Calu3 (cell line): ENCODE measurements at regions not wholly inside any gene's neighbourhood (a gene's known extent, or its start where the extent isn't known, plus 50 kb on each side); places are given as distances from the start of the nearest gene placed in this dataset.

Experiments used
- BruUV-seq: library from RNA; stranded (reverse); fragments of 400-500 nt; replicated peaks from 2 replicates; lab custom pipeline; 2021; lab: Mats Ljungman, UMichigan
- CTCF ChIA-PET: fragments of 300-600 bp; sonication (Branson Sonifier 250); formaldehyde crosslinking; loops from one replicate; lab custom pipeline; 2022; ENCODE audit warnings: antibody characterized with exemption; lab: Charles Lee
- DNase-seq: peaks from one replicate; pipeline ENCODE4 v3.0.0; 2022
- H3K27ac Mint-ChIP-seq: one replicate; pipeline ENCODE4 v1.8.0; 2022; ENCODE audit warnings: mixed read lengths; ENCODE audit not compliant: unreplicated experiment
- H3K27me3 Mint-ChIP-seq: one replicate; pipeline ENCODE4 v1.8.0; 2022; ENCODE audit warnings: mixed read lengths; ENCODE audit not compliant: unreplicated experiment
- H3K36me3 Mint-ChIP-seq: one replicate; pipeline ENCODE4 v1.8.0; 2022; ENCODE audit warnings: mild to moderate bottlenecking, moderate library complexity, mixed read lengths; ENCODE audit not compliant: insufficient read depth, unreplicated experiment
- H3K4me1 Mint-ChIP-seq: one replicate; pipeline ENCODE4 v1.8.0; 2022; ENCODE audit warnings: mild to moderate bottlenecking, low read depth, mixed read lengths; ENCODE audit not compliant: unreplicated experiment
- H3K4me3 Mint-ChIP-seq: one replicate; pipeline ENCODE4 v1.8.0; 2022; ENCODE audit warnings: mild to moderate bottlenecking, low read depth, moderate library complexity, mixed read lengths; ENCODE audit not compliant: unreplicated experiment
- H3K9me3 Mint-ChIP-seq: one replicate; pipeline ENCODE4 v1.8.0; 2022; ENCODE audit warnings: low read depth, mixed read lengths; ENCODE audit not compliant: unreplicated experiment
- intact Hi-C: fragments of 100-400 bp; cut with micrococcal nuclease; formaldehyde crosslinking; loops from one replicate; pipeline ENCODE4 v1.10.0; 2022; ENCODE audit not compliant: unreplicated experiment
- TF ChIP-seq, protein P1 (sequence below): fragments of 200-600 bp; IDR thresholded peaks from one replicate; pipeline ENCODE4 v1.8.0; 2022; ENCODE audit warnings: antibody characterized with exemption; ENCODE audit not compliant: unreplicated experiment

DNA sequence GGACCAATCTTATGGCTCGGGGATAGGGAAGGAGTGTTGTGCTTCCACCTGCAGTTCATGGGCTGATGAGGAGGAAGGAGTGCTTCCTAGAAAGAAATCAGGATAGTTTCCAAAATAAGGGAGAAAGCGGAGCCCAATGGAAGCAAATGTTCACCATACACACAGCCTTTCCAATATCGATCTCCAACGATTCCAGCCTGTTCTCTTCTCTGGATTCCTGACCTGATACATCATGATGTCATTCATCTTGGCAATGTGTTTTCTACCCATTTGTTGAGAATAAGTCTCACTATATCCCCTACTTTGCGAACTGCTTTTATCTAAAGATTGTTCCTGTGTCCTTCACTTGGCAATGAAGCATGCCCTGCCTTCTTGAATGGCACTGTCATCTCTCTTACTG lies 205.3 kb upstream of the SIX2 start:
- no TSS peak for BruUV-seq
- CTCF ChIA-PET: no interaction called here
- Mint-ChIP-seq H3K9me3 (no peaks in the 10 kb centered on the region), H3K4me3 (no peak overlapping the region), H3K27me3 (no peaks in the 10 kb centered on the region), H3K36me3 (no peaks in the 10 kb centered on the region), H3K27ac (no peak overlapping the region), H3K4me1 (peaks cover 17% of the 10 kb centered on the region)
- TF ChIP-seq, protein P1, sequence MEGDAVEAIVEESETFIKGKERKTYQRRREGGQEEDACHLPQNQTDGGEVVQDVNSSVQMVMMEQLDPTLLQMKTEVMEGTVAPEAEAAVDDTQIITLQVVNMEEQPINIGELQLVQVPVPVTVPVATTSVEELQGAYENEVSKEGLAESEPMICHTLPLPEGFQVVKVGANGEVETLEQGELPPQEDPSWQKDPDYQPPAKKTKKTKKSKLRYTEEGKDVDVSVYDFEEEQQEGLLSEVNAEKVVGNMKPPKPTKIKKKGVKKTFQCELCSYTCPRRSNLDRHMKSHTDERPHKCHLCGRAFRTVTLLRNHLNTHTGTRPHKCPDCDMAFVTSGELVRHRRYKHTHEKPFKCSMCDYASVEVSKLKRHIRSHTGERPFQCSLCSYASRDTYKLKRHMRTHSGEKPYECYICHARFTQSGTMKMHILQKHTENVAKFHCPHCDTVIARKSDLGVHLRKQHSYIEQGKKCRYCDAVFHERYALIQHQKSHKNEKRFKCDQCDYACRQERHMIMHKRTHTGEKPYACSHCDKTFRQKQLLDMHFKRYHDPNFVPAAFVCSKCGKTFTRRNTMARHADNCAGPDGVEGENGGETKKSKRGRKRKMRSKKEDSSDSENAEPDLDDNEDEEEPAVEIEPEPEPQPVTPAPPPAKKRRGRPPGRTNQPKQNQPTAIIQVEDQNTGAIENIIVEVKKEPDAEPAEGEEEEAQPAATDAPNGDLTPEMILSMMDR: no peak
- intact Hi-C loops: no loop called here
- DNase-seq: no peak

DNA sequence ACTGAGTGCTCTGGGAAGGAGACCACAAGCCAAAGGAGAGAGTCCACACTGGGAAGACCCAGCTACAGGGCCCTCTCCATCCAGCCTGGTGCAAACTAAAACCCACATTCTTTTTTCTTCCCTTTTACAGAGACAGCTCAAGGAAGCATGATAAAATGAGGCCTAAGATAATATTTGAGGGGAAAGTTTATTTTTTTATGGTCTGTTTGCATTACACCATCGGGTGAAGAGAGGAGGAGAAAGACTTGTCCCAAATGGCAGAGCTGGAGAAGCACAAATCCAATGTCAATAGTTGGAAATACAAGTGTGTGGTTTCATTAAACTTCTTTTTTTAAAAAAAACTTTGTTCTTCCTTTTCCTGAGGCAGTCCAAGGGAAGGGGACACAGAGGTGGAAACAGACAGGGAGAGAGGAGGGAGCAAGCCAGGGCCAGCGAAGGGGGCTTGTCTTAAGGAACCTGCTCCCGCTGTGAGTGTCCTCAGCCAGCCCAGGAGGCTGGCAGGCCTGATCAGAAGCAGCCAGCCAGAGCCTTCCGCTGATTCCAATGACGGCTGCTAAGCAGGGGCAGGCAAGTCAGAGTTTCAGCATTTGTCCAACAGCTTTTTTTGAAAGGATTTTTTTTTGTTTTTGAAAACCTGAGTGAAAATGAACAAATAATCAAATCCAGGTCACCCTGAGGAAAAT lies 203.8 kb upstream of the SIX2 start:
- intact Hi-C loops: no loop called here
- no peak for DNase-seq
- CTCF ChIA-PET: no interaction called here
- H3K9me3 Mint-ChIP-seq: no peaks in the 10 kb centered on the region
- no peak overlapping the region for H3K4me3 Mint-ChIP-seq
- no TSS peak for BruUV-seq
- H3K4me1 Mint-ChIP-seq: peaks cover 2% of the 10 kb centered on the region
- H3K36me3 Mint-ChIP-seq: no peaks in the 10 kb centered on the region
- H3K27ac Mint-ChIP-seq: no peak overlapping the region
- H3K27me3 Mint-ChIP-seq: no peaks in the 10 kb centered on the region
- TF ChIP-seq, protein P1: no peak

DNA sequence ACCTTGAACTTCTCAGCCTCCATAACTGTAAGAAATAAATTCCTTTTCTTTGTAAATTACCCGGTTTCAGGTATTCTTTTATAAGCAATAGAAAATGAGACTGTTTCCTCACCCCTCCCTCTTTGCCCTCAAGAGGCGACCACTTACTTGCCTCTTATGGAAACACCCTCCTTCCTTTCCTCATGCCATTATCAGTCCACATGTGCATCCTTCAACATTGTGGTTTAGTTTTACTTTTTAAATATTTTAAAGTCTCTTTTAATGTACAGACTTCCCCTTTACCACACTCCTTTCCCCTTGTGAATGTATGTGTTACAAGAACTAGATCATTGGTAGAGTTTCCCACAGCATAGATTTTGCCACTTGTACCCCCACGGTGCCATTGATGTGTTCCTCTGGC lies 202.4 kb upstream of the SIX2 start:
- Mint-ChIP-seq H3K27ac (no peak overlapping the region), H3K4me1 (no peaks in the 10 kb centered on the region), H3K4me3 (no peak overlapping the region), H3K36me3 (no peaks in the 10 kb centered on the region), H3K27me3 (no peaks in the 10 kb centered on the region), H3K9me3 (no peaks in the 10 kb centered on the region)
- CTCF ChIA-PET: no interaction called here
- intact Hi-C loops: no loop called here
- TF ChIP-seq, protein P1: no peak
- no peak for DNase-seq
- BruUV-seq: no TSS peak

DNA sequence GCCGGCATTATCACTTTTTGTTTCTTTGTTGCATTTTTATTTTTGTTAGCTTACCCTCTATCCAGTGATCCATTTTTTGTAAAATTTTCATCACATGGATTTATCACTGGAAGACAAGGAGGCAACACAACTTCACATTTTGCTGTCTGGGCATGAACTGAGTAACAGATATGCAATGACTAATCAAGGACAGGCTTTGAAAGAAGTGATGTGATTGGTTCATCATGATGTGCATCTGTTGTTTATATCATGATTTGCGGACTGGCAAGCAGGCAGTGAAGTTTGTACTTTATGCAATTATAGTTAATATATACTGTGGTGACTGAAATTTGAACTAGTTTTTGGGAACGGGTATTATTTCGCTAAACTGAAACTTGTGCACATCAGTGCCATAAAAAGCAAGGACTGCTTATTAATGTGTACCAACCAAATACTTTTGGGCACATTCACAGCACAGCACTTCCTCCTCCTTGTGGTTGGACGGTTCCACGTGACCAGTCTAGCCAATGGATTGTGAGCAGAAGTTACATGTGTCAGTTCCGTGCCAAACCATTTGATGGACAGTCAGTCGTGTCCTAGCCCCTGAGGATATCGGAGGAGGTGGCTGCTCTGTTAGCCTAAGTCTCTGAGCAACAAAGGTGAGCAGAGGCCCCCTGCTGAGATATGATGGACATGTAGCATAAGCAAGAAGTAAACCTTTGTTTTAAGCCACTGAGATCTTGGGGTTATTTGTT lies 201.4 kb upstream of the SIX2 start:
- Mint-ChIP-seq H3K4me3 (no peak overlapping the region), H3K27ac (no peak overlapping the region), H3K4me1 (no peaks in the 10 kb centered on the region), H3K36me3 (no peaks in the 10 kb centered on the region), H3K9me3 (no peaks in the 10 kb centered on the region), H3K27me3 (no peaks in the 10 kb centered on the region)
- intact Hi-C loops: no loop called here
- BruUV-seq: no TSS peak
- CTCF ChIA-PET: no interaction called here
- no peak for DNase-seq
- TF ChIP-seq, protein P1: no peak
